ENCODE measurements at regions not wholly inside any gene's neighbourhood (a gene's known extent, or its start where the extent isn't known, plus 50 kb on each side); places are given as distances from the start of the nearest gene placed in this dataset.

DNA sequence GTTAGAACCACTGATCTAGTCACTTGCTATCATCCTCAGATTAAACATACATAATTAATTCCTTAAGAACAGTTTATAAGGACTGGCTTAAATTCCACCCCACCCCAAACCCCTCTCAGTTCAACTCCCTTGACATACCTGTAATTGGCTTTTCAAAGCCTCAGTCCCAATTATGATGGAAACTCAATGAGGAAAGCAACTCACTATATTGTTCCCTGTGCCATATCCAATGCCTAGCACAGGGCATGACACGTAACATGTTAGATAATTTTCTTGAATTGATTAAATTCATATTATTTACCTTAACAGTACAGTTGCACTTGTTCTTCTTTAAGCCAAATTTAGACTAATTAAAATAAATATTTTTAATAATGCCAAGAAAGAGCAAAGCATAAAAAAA, 465.1 kb upstream of the CHAC2 start:
- no peak for DNase-seq

DNA sequence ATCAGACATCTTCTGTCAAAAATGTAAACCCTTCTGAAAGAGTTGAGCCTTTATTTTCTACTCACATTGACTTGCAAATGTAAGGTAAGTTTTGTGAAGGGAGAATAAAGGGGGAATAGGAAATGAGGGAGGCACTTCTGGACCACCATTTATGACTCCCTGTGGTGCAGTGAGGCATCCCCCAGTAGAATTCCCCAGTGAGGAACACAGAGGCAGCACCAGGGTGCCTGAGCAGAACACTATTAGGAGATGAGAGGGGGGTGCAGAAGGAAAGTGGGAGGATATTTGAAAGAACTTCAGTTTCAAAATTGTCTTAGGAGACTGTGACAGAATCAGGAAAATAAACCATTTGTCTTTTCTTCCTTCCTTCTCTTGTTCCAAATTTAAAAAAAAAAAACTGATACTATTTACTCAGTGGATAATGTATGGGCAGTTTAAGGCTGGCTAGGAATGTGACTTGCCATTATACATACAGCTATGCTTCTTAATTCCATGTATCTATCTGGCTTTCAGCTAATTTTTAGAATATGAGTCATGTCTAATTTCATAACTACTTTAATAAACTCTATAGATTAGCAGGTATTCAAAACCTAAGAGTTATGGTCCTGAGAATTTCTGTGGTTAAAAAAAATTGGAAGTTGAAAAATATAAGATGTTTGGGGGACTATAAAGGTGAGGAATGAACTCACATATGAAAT, 478.1 kb upstream of the CHAC2 start:
- TF ChIP-seq, protein P1, sequence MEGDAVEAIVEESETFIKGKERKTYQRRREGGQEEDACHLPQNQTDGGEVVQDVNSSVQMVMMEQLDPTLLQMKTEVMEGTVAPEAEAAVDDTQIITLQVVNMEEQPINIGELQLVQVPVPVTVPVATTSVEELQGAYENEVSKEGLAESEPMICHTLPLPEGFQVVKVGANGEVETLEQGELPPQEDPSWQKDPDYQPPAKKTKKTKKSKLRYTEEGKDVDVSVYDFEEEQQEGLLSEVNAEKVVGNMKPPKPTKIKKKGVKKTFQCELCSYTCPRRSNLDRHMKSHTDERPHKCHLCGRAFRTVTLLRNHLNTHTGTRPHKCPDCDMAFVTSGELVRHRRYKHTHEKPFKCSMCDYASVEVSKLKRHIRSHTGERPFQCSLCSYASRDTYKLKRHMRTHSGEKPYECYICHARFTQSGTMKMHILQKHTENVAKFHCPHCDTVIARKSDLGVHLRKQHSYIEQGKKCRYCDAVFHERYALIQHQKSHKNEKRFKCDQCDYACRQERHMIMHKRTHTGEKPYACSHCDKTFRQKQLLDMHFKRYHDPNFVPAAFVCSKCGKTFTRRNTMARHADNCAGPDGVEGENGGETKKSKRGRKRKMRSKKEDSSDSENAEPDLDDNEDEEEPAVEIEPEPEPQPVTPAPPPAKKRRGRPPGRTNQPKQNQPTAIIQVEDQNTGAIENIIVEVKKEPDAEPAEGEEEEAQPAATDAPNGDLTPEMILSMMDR (IDR thresholded peaks at IDR 0.05), result no peak
- CTCF ChIA-PET, result no interaction called here
- H3K4me1 Mint-ChIP-seq (ENCODE audit: low read depth), result no peaks in the 10 kb centered on the region
- no peak for ATAC-seq
- H3K4me3 Mint-ChIP-seq, result no peak overlapping the region
- H3K9me3 Mint-ChIP-seq, result no peaks in the 10 kb centered on the region
- POLR2A ChIA-PET, result no interaction called here
- no peaks in the 10 kb centered on the region for H3K27me3 Mint-ChIP-seq
- H3K36me3 Mint-ChIP-seq (ENCODE audit: low read depth), result no peaks in the 10 kb centered on the region
- intact Hi-C loops (cut with micrococcal nuclease), result no loop called here
- no peak overlapping the region for H3K27ac Mint-ChIP-seq
- no peak for DNase-seq

More for the DNA sequence above, 465.1 kb upstream of the CHAC2 start:
- POLR2A ChIA-PET, result no interaction called here
- Mint-ChIP-seq H3K4me3 (no peak overlapping the region), H3K27ac (no peak overlapping the region), H3K27me3 (no peaks in the 10 kb centered on the region), H3K9me3 (peaks cover under 1% of the 10 kb centered on the region), H3K36me3 (ENCODE audit: low read depth) (no peaks in the 10 kb centered on the region), H3K4me1 (ENCODE audit: low read depth) (no peaks in the 10 kb centered on the region)
- ATAC-seq, result no peak
- intact Hi-C loops (cut with micrococcal nuclease), result no loop called here
- TF ChIP-seq, protein P1 (IDR thresholded peaks at IDR 0.05), result no peak
- CTCF ChIA-PET, result no interaction called here

DNA sequence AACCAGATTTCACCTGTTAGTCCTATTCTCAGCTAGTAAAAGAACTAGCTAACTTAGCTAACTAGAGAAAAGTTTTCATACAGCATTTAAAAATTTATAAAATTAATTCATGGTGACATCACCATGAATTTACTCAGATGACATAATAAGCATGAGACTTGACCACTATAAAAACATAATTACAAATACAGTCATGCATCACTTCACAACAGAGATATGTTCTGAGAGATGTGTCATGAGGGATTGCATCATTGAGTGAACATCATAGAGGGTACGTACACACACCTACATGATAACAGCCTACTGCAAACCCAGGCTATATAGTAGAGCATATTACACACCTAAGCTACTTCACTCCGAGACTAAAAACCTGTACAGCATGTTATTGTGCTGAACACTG, 481.3 kb upstream of the CHAC2 start:
- H3K4me1 Mint-ChIP-seq (ENCODE audit: low read depth), result no peaks in the 10 kb centered on the region
- H3K36me3 Mint-ChIP-seq (ENCODE audit: low read depth), result no peaks in the 10 kb centered on the region
- intact Hi-C loops (cut with micrococcal nuclease), result no loop called here
- TF ChIP-seq, protein P1 (IDR thresholded peaks at IDR 0.05), result no peak
- no peaks in the 10 kb centered on the region for H3K9me3 Mint-ChIP-seq
- H3K27ac Mint-ChIP-seq, result no peak overlapping the region
- DNase-seq (no peak), ATAC-seq (no peak)
- CTCF ChIA-PET, result no interaction called here
- no peaks in the 10 kb centered on the region for H3K27me3 Mint-ChIP-seq
- POLR2A ChIA-PET, result no interaction called here
- H3K4me3 Mint-ChIP-seq, result no peak overlapping the region

DNA sequence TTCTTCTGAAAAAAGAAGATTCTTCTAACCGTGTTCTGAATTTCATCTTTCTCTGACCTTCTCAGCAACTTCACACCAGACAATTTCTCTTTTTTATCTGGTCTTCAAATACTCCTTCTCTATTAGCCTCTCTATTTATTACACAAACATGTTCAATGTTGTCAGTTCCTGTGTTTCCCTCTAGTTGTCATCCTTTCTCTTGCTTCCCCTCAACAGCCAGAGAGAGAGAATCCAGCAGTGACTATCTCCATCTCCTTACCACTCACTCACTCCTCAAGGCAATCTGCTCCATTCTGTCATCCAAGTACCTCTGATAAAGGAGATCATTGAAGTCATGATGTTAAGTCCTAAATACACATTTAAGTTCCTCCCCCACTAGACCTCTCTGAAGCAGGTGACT, 491.9 kb upstream of the CHAC2 start:
- no peaks in the 10 kb centered on the region for H3K27me3 Mint-ChIP-seq
- TF ChIP-seq, protein P1 (IDR thresholded peaks at IDR 0.05), result no peak
- CTCF ChIA-PET, result no interaction called here
- ATAC-seq, result no peak
- no peak overlapping the region for H3K27ac Mint-ChIP-seq
- intact Hi-C loops (cut with micrococcal nuclease), result no loop called here
- no peaks in the 10 kb centered on the region for H3K36me3 Mint-ChIP-seq (ENCODE audit: low read depth)
- H3K4me1 Mint-ChIP-seq (ENCODE audit: low read depth), result no peaks in the 10 kb centered on the region
- no peak overlapping the region for H3K4me3 Mint-ChIP-seq
- POLR2A ChIA-PET, result no interaction called here
- no peaks in the 10 kb centered on the region for H3K9me3 Mint-ChIP-seq
- no peak for DNase-seq

DNA sequence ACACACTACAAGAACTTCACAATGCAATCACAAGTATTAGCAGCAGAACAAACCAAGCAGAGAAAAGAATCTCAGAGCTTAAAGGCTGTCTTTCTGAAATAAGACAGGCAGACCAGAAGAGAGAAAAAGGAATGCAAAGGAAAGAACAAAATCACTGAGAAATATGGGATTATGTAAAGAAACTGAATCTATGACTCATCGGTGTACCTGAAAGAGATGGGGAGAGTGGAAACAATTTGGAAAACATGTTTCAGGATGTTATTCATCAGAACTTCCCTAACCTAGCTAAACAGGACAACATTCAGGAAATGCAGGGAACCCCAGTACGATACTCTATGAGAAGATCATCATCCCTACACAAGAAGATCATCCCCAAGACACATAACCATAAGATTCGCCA, 499.0 kb upstream of the CHAC2 start:
- Mint-ChIP-seq H3K27me3 (no peaks in the 10 kb centered on the region), H3K4me1 (ENCODE audit: low read depth) (no peaks in the 10 kb centered on the region), H3K4me3 (no peak overlapping the region), H3K27ac (no peak overlapping the region), H3K9me3 (no peaks in the 10 kb centered on the region), H3K36me3 (ENCODE audit: low read depth) (no peaks in the 10 kb centered on the region)
- ChIA-PET CTCF (no interaction called here), POLR2A (no interaction called here)
- no peak for DNase-seq
- intact Hi-C loops (cut with micrococcal nuclease), result no loop called here
- ATAC-seq, result no peak
- TF ChIP-seq, protein P1 (IDR thresholded peaks at IDR 0.05), result no peak
